GM12872 (cell line): ENCODE measurements at regions not wholly inside any gene's neighbourhood (a gene's known extent, or its start where the extent isn't known, plus 50 kb on each side); places are given as distances from the start of the nearest gene placed in this dataset.

Experiments
- CTCF ChIP-seq: IDR thresholded peaks from 3 replicates; pipeline ENCODE4 v1.5.1; 2011; ENCODE audit warnings: low read depth, mild to moderate bottlenecking, low read length, moderate library complexity; ENCODE audit not compliant: insufficient read depth

GRCh38 chr16:59170099-59170712 is 436.1 kb upstream of the GOT2 start:
- TF ChIP-seq CTCF, result no peak

DNA sequence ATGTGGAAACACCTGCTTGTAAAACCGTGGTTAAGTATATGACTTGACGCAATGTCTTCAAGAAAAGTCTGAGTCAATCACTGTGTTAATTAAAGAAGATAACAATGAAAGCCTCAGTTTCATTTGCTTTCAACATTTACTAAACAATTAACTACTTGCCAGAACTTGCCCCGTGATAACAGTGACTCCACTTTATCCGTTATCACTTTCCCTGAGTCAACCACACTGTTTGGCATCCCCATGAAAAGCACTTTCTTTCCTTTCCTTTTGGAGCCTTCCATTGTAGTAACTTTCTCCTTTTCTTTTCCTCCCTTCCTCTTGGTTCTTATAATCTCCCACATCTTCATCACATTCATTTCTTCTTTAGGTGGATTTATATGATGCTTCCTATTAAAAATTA is 435.1 kb upstream of the GOT2 start:
- no peak for TF ChIP-seq CTCF

- TF ChIP-seq CTCF, result no peak
Measured at GRCh38 chr16:59168461-59169114, 434.5 kb upstream of the GOT2 start.

- no peak for TF ChIP-seq CTCF
Measured at GRCh38 chr16:59164461-59164860, 430.3 kb upstream of the GOT2 start.

GRCh38 chr16:59163371-59164055 is 429.4 kb upstream of the GOT2 start:
- TF ChIP-seq CTCF, result no peak

- TF ChIP-seq CTCF, result no peak
Measured at GRCh38 chr16:59161679-59162078, 427.6 kb upstream of the GOT2 start.

GRCh38 chr16:59154295-59154694 is 420.2 kb upstream of the GOT2 start:
- no peak for TF ChIP-seq CTCF
